ENCODE measurements at regions not wholly inside any gene's neighbourhood (a gene's known extent, or its start where the extent isn't known, plus 50 kb on each side); places are given as distances from the start of the nearest gene placed in this dataset.

GRCh38 chr2:172342078-172342477, 85.3 kb upstream of the ITGA6 start:
- no peak for TF ChIP-seq POLR2AphosphoS5 (IDR thresholded peaks at IDR 0.05)
- no peak for TF ChIP-seq CTCF (IDR thresholded peaks at IDR 0.05)
- TF ChIP-seq EP300 (IDR thresholded peaks at IDR 0.05): no peak
- TF ChIP-seq POLR2A (IDR thresholded peaks at IDR 0.05; ENCODE audit: low read depth): no peak
